ENCODE measurements at regions not wholly inside any gene's neighbourhood (a gene's known extent, or its start where the extent isn't known, plus 50 kb on each side); places are given as distances from the start of the nearest gene placed in this dataset.

DNA sequence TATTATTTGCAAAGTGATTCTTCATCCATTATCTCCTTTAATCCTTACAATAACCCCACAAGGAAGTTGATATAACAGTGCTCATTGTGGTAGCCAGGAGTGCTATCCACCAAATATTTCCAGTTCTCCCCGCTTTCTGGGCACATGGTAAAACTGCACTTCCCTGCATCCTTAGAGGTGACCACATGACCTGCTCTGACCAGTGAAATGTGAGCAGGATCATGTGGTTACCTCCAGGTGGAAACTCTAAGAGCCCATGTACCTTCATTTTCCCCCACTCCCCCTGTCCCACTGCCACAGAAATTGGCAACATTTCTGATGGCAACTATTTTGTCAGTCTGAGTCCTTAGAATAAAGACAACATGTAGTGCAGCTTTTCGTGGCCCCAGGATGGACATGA is 89.7 kb downstream of the MRPL46 start:
- no peak for DNase-seq (ENCODE audit: low read depth)
- Histone ChIP-seq H3K9ac (ENCODE audit: low read length) (no peak overlapping the region), H3K4me1 (ENCODE audit: control insufficient read depth, insufficient read depth, low read length) (peaks cover 12% of the 10 kb centered on the region), H3K36me3 (ENCODE audit: control insufficient read depth, insufficient read depth, low read length, severe bottlenecking) (no peaks in the 10 kb centered on the region), H3K27me3 (replicated peaks; ENCODE audit: control insufficient read depth, insufficient read depth, low read length) (peaks cover 4% of the 10 kb centered on the region), H3K4me3 (ENCODE audit: low read length) (no peak overlapping the region), H3K9me3 (ENCODE audit: control insufficient read depth, low read length) (no peaks in the 10 kb centered on the region)

DNA sequence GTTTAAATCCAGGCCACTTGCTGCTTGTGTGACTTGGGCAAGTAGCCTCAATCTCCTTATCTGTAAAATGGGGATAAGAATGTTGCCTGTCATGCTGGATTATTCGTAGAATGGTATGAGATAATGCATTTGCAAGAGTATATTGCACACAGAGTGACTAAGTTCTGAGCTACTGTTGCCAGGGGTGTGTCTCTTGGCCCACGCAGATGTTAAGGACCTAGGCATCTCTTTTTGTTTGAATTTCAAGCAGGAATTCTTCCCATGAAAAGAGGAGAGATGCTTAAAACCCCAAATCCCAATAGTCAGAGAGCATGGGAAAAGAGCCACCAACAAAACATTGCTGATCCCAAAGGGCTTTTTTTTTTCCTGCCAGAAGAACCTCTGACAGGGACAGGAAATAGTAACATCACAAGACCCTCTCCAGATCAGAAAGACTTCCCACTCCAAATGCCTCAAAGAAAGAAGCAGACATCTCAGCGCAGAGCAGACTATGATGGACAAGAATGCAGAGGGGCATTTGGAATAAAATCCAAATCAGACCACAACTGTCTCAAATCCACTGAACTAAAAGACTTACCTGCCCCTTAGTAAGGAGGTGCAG is 90.5 kb downstream of the MRPL46 start:
- H3K9ac ChIP-seq (ENCODE audit: low read length), result no peak overlapping the region
- no peak overlapping the region for H3K4me3 ChIP-seq (ENCODE audit: low read length)
- no peaks in the 10 kb centered on the region for H3K36me3 ChIP-seq (ENCODE audit: control insufficient read depth, insufficient read depth, low read length, severe bottlenecking)
- peaks cover 4% of the 10 kb centered on the region for H3K27me3 ChIP-seq (replicated peaks; ENCODE audit: control insufficient read depth, insufficient read depth, low read length)
- peak; percentile 56 for DNase-seq (ENCODE audit: low read depth)
- peaks cover 12% of the 10 kb centered on the region for H3K4me1 ChIP-seq (ENCODE audit: control insufficient read depth, insufficient read depth, low read length)
- no peaks in the 10 kb centered on the region for H3K9me3 ChIP-seq (ENCODE audit: control insufficient read depth, low read length)

DNA sequence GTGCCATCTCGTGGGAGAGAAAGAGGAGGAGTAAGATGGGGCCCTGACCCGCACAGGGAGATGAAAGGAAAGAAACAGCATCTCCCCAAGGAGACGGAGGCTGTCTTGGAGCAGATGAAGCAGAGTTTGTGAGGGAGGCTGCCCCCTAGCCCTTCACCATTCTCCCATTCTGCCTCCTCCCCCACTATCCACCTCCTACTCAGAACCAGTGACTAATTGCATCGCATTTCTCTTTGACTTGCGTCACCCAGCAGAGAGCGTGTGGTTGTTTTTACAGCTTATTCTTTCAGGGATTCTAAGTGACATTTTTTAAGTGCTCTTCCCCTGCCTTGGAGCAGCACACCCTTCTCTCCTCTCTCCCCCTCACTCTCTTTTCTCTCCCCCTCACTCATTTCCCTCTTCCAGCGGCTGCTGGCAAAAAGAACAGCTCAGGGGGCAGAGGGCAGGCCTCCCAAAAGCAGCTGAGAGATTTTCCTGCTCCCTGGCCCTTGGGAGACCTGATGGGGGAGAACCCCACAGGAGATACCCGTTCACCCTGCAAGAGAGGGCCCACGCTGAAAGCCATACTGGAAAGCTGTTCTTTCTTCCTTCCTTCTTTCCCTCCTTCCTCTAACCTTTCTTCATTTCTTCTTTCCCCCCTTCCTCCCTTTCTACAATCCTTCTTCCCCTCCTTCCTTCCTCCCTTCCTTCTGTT is 91.8 kb downstream of the MRPL46 start:
- peak; percentile 78 for DNase-seq (ENCODE audit: low read depth)

DNA sequence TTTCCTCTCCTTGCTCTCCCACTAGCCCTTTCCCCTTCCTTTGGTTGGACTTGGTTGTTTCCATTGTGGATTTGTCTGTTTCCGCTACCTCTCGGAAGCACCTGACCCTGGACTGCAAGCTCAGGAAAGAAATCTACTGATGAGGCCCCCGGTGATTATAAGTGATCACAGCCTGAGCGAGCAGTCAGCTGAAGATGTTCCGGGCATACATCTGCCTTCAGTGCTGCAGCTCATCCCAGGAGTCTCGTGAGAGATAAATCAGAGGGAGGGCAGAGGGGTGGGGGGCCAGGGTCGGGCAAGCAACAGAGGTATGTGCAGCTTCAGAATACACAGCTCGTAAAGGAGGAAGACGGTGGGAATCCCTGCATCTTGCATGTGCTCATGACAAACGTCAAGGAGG is 102.1 kb downstream of the MRPL46 start:
- H3K9me3 ChIP-seq (ENCODE audit: control insufficient read depth, low read length), result no peaks in the 10 kb centered on the region
- peaks cover 26% of the 10 kb centered on the region for H3K27me3 ChIP-seq (replicated peaks; ENCODE audit: control insufficient read depth, insufficient read depth, low read length)
- DNase-seq (ENCODE audit: low read depth), result no peak
- no peak overlapping the region for H3K4me3 ChIP-seq (ENCODE audit: low read length)
- H3K4me1 ChIP-seq (ENCODE audit: control insufficient read depth, insufficient read depth, low read length), result no peaks in the 10 kb centered on the region
- H3K36me3 ChIP-seq (ENCODE audit: control insufficient read depth, insufficient read depth, low read length, severe bottlenecking), result no peaks in the 10 kb centered on the region
- no peak overlapping the region for H3K9ac ChIP-seq (ENCODE audit: low read length)

More for the DNA sequence above, 91.8 kb downstream of the MRPL46 start:
- H3K9me3 ChIP-seq (ENCODE audit: control insufficient read depth, low read length), result no peaks in the 10 kb centered on the region
- H3K4me3 ChIP-seq (ENCODE audit: low read length), result peak overlapping the region; percentile 42
- H3K4me1 ChIP-seq (ENCODE audit: control insufficient read depth, insufficient read depth, low read length), result peaks cover 12% of the 10 kb centered on the region
- peaks cover 3% of the 10 kb centered on the region for H3K27me3 ChIP-seq (replicated peaks; ENCODE audit: control insufficient read depth, insufficient read depth, low read length)
- no peaks in the 10 kb centered on the region for H3K36me3 ChIP-seq (ENCODE audit: control insufficient read depth, insufficient read depth, low read length, severe bottlenecking)
- peak overlapping the region; percentile 57 for H3K9ac ChIP-seq (ENCODE audit: low read length)

DNA sequence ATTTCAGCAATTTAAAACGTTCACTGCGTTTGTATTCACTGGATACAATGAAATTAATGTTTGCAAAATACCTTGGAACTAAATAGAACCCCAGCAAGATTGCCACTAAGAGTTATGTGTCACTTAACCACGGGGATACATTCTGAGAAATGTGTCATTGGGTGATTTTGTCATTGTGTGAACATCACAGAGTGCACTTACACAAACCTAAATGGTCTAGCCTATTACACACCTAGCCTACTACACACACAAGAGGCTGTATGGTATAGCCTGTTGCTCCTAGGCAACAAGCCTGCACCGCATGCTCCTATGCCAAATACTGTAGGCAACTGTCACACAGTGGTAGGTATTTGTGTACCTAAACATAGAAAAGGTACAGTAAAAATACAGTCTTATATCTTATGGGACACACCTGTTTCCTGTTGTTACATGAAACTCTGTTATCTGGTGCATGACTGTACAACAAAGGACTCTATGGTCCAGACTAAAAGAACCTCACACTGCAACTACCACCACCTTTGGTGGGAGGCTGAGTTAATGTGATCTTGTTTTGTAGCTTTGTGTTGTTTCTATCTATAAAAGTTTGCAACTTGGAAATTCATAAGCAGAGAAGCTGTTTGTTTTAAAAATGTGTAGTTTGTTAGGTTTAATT is 92.2 kb upstream of the NTRK3 start:
- peaks cover 16% of the 10 kb centered on the region for H3K9me3 ChIP-seq (ENCODE audit: control insufficient read depth, low read length)
- no peaks in the 10 kb centered on the region for H3K27me3 ChIP-seq (replicated peaks; ENCODE audit: control insufficient read depth, insufficient read depth, low read length)
- DNase-seq (ENCODE audit: low read depth), result no peak
- no peak overlapping the region for H3K4me3 ChIP-seq (ENCODE audit: low read length)
- H3K4me1 ChIP-seq (ENCODE audit: control insufficient read depth, insufficient read depth, low read length), result peaks cover 22% of the 10 kb centered on the region
- H3K9ac ChIP-seq (ENCODE audit: low read length), result no peak overlapping the region
- no peaks in the 10 kb centered on the region for H3K36me3 ChIP-seq (ENCODE audit: control insufficient read depth, insufficient read depth, low read length, severe bottlenecking)

DNA sequence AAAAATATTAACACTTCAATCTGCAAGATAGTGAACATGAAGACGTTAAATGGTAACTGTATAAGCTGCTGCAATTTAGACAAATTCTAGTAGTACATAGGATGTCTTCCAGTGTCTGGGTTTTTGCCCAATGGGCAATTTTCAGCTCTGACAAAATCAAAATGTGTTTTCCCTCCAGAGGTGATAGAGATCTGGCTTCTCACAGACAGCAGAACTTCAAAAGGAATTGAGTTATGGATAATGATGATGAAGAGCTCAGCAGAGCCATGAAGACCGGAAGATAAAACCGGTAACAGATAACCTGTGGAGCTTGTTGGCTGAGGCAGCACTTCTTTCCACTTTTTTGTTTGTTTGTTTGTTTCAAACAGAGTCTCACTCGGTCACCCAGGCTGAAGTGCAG is 89.4 kb upstream of the NTRK3 start:
- H3K9me3 ChIP-seq (ENCODE audit: control insufficient read depth, low read length), result peaks cover 2% of the 10 kb centered on the region
- no peaks in the 10 kb centered on the region for H3K27me3 ChIP-seq (replicated peaks; ENCODE audit: control insufficient read depth, insufficient read depth, low read length)
- H3K4me1 ChIP-seq (ENCODE audit: control insufficient read depth, insufficient read depth, low read length), result peaks cover 47% of the 10 kb centered on the region
- H3K4me3 ChIP-seq (ENCODE audit: low read length), result no peak overlapping the region
- H3K9ac ChIP-seq (ENCODE audit: low read length), result no peak overlapping the region
- no peaks in the 10 kb centered on the region for H3K36me3 ChIP-seq (ENCODE audit: control insufficient read depth, insufficient read depth, low read length, severe bottlenecking)
- no peak for DNase-seq (ENCODE audit: low read depth)

DNA sequence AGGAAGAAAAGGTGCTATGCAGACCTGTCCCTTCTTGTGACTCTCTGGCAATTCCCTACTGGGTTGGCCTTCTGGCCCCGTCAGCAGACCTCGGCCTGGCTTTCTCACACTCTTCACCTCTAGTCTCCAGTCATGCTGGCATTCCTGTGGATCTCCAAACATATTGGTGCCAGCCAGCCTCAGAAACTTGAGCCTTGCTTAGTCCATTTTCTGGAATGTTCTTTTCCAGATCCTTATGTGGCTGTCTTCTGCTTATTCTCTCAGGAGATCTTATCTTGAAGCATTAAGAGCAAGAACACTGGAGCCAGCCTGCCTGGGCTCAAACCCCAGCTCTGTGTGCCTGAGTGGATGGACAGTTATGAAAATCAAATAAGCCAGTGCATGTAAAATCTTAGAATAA is 88.2 kb upstream of the NTRK3 start:
- H3K4me3 ChIP-seq (ENCODE audit: low read length), result no peak overlapping the region
- peak; percentile 21 for DNase-seq (ENCODE audit: low read depth)

DNA sequence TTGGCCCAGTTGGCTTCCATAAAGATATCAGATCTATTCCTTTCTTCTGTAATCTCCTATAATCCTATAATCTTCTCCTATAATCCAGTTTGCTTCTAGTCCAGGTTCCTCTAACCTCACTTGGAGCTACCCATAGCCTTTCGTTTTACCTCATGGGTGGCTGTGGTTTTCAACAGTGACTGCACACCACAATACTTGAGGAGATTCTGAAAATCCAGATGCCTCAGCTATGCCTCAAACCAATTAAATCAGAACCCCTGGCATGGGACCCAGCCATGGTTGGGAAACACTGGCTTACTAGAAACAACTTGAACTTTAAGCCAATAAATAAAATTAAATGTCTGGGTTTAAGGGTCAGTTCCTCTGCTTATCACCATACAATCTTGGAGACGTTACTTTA is 86.1 kb upstream of the NTRK3 start:
- H3K4me3 ChIP-seq (ENCODE audit: low read length), result peak overlapping the region; percentile 8
- H3K9me3 ChIP-seq (ENCODE audit: control insufficient read depth, low read length), result peaks cover 7% of the 10 kb centered on the region
- H3K27me3 ChIP-seq (replicated peaks; ENCODE audit: control insufficient read depth, insufficient read depth, low read length), result no peaks in the 10 kb centered on the region
- DNase-seq (ENCODE audit: low read depth), result peak; percentile 34
- peaks cover 55% of the 10 kb centered on the region for H3K4me1 ChIP-seq (ENCODE audit: control insufficient read depth, insufficient read depth, low read length)
- H3K9ac ChIP-seq (ENCODE audit: low read length), result no peak overlapping the region
- H3K36me3 ChIP-seq (ENCODE audit: control insufficient read depth, insufficient read depth, low read length, severe bottlenecking), result no peaks in the 10 kb centered on the region

More for the DNA sequence above, 88.2 kb upstream of the NTRK3 start:
- Histone ChIP-seq H3K27me3 (replicated peaks; ENCODE audit: control insufficient read depth, insufficient read depth, low read length) (no peaks in the 10 kb centered on the region), H3K9ac (ENCODE audit: low read length) (no peak overlapping the region), H3K9me3 (ENCODE audit: control insufficient read depth, low read length) (peaks cover 7% of the 10 kb centered on the region), H3K36me3 (ENCODE audit: control insufficient read depth, insufficient read depth, low read length, severe bottlenecking) (no peaks in the 10 kb centered on the region), H3K4me1 (ENCODE audit: control insufficient read depth, insufficient read depth, low read length) (peaks cover 52% of the 10 kb centered on the region)

DNA sequence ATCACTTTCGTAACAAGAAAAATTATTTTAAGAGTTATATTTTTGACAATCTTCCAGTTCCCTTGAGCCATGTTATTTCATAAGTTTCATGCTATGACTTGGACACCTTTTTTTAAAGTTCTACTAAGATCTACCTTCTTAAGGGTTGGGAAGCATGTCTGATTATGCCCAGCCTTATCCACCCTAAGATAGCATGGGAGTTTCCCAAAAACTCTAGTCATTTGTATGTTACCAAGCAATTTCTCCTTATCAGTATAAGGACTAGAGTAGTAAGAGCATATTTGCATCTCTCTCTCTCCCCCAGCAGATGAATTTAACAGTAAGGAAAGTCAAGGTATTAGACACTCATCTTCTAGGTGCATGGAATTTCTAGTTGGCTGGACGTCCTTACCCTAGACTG is 85.1 kb upstream of the NTRK3 start:
- no peaks in the 10 kb centered on the region for H3K27me3 ChIP-seq (replicated peaks; ENCODE audit: control insufficient read depth, insufficient read depth, low read length)
- H3K9ac ChIP-seq (ENCODE audit: low read length), result no peak overlapping the region
- H3K4me3 ChIP-seq (ENCODE audit: low read length), result no peak overlapping the region
- peaks cover 7% of the 10 kb centered on the region for H3K9me3 ChIP-seq (ENCODE audit: control insufficient read depth, low read length)
- no peak for DNase-seq (ENCODE audit: low read depth)
- no peaks in the 10 kb centered on the region for H3K36me3 ChIP-seq (ENCODE audit: control insufficient read depth, insufficient read depth, low read length, severe bottlenecking)
- peaks cover 50% of the 10 kb centered on the region for H3K4me1 ChIP-seq (ENCODE audit: control insufficient read depth, insufficient read depth, low read length)

DNA sequence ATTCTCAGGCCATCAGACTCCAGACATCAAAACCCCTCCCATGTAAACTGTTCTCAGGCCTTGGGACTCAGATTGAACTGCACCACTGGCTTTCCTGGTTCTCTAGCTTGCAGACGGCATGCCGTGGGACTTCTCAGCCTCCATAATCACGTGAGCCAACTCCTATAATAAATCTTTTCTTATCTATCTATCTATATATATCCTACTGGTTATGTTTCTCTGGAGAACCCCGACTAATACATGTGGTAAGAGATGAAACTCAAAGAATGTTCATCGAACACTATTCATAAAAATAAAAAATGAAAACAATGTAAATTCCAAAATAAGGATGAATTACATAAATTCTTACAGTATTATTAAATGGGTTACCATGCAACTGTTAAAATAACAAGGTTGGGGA is 84.5 kb upstream of the NTRK3 start:
- no peak overlapping the region for H3K9ac ChIP-seq (ENCODE audit: low read length)
- DNase-seq (ENCODE audit: low read depth), result no peak
- H3K27me3 ChIP-seq (replicated peaks; ENCODE audit: control insufficient read depth, insufficient read depth, low read length), result no peaks in the 10 kb centered on the region
- no peaks in the 10 kb centered on the region for H3K36me3 ChIP-seq (ENCODE audit: control insufficient read depth, insufficient read depth, low read length, severe bottlenecking)
- peaks cover 48% of the 10 kb centered on the region for H3K4me1 ChIP-seq (ENCODE audit: control insufficient read depth, insufficient read depth, low read length)
- H3K4me3 ChIP-seq (ENCODE audit: low read length), result peak overlapping the region; percentile 24
- H3K9me3 ChIP-seq (ENCODE audit: control insufficient read depth, low read length), result peaks cover 7% of the 10 kb centered on the region

DNA sequence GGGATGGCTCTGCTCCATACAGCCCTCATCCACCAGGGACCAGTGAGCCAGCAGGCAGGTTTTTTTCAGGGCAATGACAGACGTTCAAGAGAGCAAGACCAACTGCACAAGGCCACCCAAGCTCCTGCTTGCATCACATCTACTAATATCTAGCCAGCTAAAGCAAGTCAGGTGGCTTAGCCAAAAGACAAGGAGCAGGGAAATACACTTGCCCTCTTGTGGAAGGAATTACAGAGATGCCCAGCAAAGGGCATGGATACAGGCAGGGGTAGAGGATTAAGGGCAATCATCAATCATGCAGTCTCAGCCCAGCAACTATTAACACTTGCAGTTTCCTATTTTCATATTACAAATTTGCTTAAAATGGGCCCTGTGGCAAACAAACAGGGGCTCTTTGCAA is 81.5 kb upstream of the NTRK3 start:
- Histone ChIP-seq H3K4me1 (ENCODE audit: control insufficient read depth, insufficient read depth, low read length) (peaks cover 33% of the 10 kb centered on the region), H3K4me3 (ENCODE audit: low read length) (no peak overlapping the region), H3K9me3 (ENCODE audit: control insufficient read depth, low read length) (peaks cover 7% of the 10 kb centered on the region), H3K9ac (ENCODE audit: low read length) (no peak overlapping the region), H3K27me3 (replicated peaks; ENCODE audit: control insufficient read depth, insufficient read depth, low read length) (no peaks in the 10 kb centered on the region), H3K36me3 (ENCODE audit: control insufficient read depth, insufficient read depth, low read length, severe bottlenecking) (no peaks in the 10 kb centered on the region)
- DNase-seq (ENCODE audit: low read depth), result no peak
